ENCODE measurements at regions not wholly inside any gene's neighbourhood (a gene's known extent, or its start where the extent isn't known, plus 50 kb on each side); places are given as distances from the start of the nearest gene placed in this dataset.
"Not testable (repeated sequence)": the region's sequence is repeated elsewhere in the genome, so short reads cannot be mapped to it uniquely, and the experiment has no call there.

DNA sequence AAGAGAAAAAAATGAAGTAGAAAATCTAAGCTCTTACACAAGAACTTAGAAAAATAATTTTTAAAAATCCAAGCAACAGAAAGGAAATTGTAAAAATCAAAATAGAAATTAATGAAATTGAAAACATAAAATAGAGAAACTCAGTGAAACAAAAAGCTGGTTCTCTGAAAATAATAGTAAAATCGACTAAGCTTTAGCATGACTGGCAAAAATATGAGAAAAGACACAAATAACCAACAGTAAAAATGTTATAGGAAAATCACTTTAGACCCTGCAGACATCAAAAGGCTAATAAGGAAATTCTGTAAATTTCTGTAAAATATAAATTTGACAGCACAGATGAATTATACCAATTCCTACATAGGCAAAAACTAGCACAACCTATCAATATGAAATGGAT, 768.9 kb upstream of the LRRTM1 start:
- DNase-seq: no peak

DNA sequence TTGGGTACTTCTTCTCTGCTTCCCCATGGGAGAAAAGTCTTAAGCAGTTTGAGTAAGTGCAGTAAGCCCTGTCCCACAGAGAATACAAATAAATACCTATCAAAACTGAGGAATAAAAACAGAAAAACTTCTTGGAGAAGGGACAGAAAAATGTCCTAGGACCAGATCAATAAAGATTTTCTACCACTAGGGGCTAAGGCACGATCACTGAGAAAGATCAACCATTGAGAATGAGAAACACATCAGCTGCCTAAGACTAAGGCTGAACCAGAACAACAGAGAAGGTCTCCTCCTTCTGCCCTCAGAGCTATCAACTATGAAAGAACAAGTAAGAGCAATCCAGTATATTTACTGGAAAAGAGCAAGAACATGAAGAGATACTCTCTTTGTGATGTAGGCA, 763.6 kb upstream of the LRRTM1 start:
- no peak for DNase-seq

DNA sequence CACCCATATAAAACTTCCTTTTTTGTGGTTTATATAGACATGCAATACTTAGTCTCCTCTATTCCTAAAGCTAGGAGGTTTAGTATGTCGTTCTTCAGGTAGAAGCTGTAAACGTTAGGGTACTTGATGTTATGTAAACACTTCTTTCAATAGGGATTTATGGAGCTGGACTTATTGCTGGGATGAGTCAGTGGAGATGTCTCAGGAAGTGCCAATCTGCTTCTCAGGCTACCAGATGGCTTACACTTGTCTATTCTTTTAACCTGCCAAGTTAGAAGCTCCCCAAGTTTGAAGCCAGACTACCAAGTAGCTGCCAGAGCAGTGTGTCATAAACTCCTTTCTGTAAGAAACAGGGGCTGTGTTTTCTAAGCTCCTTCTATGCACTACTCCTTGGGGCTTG, 756.5 kb upstream of the LRRTM1 start:
- DNase-seq: no peak

DNA sequence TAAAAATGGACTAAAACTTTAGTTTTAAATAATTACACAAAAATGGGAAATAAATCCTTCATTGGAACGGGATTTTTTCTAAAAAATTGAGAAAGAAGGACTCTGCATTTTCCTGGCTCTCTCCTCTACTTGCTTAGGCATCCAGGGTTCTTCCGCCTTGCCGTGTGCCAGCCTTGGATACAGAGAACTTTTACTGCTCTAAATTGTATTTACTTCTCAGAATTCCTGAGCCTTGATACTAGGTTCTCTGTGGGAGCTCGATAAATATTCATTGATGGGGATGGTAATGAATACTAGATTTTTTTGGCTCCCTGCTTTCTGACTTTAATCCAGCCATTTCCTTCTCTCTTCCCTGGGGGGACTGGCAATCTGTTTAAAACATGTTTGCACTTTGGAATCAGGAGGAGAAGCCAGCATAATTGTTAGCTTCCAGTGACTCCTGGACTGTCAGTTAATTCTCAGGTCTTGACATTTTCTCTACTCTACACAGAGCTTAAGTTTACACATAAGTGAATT, 746.1 kb upstream of the LRRTM1 start:
- no peak for DNase-seq

DNA sequence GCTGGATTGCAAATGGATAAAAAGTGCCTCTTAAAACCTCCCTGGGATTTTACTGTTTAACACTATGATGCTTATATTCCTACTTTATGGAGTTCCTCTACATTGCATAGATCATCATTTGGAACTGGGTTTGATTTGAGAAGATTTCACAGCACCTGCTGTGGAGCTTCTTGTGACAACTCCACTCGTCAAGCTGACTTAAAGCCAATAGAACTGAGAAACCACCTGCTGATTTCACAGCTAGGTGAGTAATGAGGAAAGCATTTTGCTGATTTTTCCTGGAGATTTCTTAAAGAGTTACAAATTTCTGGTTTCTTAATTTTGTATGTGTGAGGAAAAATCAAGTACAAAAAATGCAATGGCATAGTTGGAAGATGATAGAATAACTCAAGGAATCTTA, 739.1 kb upstream of the LRRTM1 start:
- DNase-seq: no peak

DNA sequence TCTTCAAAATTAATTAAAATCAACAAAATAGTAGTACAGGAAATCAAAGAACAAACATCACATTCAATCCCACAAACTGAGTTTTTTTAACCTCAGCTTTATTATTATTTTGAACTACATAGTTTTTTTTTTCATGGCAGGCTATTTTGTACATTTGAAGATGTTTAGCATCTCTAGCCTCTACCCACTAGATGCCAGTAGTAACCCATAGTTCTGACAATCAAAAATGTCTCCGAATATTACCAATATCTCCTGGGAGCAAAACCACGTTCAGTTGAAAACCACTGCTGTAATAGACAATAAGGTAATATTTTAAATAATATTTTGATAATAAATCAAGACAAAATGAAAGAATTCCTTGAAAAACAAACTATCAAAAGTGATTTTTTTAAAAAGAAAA, 702.6 kb upstream of the LRRTM1 start:
- no peak for DNase-seq

DNA sequence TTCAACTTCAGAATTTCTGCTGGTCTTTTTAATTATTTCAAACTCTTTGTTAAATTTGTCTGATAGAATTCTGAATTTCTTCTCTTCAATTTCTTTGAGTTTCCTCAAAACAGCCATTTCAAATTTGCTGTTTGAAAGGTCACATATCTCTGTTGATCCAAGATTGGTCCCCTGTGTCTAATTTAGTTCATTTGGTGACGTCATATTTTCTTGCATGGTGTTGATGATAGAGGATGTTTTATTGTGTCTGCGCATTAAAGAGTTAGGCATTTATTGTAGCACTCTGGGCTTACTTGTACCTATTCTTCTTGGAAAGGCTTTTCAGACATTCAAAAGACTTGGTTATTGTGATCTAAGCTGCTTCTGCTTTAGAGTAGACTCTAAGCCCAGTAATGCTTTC, 698.4 kb upstream of the LRRTM1 start:
- DNase-seq: no peak

DNA sequence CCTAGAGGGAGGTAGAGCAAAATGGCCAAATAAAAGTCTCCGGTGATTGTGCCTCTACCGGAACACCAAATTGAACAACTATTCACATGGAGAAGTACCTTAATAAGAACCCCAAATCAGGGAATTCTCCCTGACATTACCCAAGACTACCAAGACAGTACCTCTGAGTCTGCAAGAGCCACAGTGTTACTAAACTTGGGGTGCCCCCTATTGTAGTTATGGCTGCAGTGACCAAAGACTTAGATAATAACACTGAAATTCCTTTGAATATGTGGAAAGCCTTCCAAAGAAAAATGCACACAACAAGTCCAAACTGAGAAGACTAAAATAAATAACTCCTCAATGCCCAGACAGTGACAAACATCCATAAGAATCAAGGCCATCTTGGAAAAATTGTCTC, 682.9 kb upstream of the LRRTM1 start:
- DNase-seq: no peak

DNA sequence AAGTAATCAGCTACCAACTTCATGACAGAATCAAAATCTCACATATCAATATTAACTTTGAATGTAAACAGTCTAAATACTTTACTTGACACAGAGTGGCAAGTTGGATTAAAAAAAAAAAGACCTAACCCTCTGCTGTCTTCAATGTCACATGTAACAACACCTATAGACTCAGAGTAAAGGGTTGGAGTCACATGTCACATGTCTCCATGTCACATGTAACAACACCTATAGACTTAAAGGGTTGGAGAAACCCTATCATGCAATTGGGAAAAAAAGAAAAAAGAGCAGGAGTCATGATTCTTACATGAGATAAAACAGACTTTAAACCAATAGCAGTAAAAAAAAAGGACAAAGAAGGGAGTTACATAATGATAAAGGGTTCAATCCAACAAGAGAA, 665.3 kb upstream of the LRRTM1 start:
- DNase-seq: no peak

DNA sequence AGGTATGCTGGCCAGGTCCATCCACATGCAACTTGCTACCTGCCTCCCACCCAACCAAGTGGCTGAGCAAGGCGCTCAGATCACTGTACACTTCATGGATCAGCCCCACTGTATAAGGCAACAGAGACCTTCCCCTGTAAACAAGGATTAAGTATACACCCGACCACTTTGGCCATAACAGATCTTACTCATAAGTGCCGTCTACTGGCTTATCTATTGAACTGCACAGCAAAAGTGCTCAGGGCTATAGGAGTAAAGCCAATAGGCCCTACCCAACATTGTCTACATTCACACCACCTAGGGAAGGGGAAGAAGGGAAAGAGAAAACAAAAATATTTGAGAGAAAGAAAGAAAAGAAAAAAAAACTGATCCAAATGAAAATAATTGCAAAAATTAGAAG, 663.9 kb upstream of the LRRTM1 start:
- no peak for DNase-seq

DNA sequence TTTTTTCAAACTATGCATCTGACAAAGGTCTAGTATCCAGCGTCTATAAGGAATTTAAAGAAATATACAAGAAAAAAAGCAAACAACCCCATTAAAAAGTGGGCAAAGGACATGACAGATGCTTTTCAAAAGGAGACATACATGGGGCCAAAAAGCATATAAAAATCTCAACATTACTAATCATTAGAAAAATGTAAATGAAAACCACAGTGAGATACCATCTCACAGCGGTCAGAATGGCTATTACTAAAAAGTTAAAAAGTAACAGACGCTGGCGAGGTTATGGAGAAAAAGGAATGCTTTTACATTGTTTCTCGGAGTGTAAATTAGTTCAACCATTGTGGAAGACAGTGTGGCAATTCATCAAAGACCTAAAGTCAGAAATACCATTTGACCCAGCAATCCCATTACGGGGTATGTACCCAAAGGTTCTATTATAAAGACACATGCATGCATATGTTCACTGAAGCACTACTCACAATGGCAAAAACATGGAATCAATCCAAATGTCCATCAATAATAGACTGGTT, 643.1 kb upstream of the LRRTM1 start:
- no peak for DNase-seq

DNA sequence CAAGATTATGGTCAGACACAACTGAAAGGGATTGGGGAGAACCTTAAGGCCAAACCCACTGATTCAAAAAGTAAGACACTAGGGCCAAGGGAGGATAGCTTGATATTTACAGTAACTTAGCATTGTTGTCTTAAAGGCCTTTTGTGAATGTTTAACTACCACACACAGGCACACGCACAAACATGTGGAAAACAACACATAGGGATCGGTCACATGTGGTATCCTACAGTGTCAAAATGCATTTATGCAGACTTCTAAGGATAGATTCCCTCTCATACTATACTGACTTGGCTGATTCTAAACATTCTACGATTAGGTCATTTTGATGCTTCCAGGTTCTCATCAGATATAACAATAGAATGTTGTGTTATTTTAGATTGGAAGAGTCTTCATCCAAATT, 638.9 kb upstream of the LRRTM1 start:
- no peak for DNase-seq

DNA sequence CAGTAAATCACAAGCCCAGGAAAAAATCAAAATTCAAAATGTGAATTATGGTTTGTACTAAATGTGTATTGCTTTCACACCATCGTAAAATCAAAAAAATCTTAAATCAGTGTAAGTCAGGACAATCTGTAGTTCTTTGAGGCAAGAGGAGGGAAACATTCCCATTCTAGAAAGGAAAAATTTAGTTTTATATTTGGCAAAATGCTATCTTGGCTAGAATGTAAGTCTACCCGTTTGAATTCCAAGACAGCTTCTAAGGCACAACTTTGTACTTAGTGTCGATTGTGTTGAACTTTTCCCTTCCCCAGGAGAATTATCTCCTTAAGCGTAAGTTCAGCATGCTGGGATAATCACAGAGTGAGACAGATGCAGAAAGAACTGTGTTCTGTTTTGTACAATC, 638.2 kb upstream of the LRRTM1 start:
- DNase-seq: no peak

DNA sequence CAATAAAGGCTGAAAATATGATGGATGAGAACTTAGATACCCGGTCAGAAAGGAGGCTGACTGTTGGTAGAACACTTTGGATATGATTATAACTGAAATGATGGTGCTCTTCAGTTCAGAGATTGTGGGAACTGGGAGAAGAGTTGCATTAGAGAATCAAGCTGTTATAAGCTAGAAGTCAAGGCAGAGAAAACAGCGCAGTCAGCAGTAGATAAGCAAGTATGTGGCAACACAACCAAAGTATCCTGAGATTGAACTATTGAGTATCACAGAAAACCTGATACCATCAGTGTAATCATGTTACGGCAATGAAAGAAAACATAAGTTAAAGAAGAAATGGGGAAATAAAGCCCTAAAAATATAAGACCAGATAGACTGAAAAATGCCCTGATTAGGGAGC, 633.9 kb upstream of the LRRTM1 start:
- no peak for DNase-seq

DNA sequence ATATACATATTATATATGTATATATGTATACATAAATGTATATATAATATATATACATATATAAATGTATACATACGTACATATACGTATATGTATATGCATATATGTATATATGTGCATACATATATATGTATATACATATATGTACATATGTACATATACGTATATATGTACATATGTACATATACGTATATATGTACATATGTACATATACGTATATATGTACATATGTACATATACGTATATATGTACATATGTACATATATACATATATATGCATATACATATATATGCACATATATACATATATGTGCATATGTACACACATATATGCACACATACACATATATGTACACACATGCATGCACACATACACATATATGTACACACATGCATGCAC, 627.3 kb upstream of the LRRTM1 start:
- DNase-seq: not testable (repeated sequence)

DNA sequence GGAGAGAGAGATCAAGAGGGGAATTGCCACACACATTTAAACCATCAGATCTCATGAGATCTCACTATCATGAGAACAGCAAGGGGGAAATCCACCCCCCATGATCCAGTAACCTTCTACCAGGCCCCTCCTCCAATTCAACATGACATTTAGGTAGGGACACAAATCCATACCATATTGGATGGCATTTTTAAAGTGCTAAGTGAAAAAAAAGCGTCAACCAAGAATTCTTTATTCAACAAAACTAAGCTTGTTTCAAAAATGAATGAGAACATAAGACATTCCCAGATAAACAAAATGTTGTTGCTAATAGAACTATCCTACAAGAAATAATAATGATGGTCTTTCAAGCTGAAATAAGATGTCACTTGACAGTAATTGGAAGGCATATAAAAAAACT, 626.2 kb upstream of the LRRTM1 start:
- no peak for DNase-seq

DNA sequence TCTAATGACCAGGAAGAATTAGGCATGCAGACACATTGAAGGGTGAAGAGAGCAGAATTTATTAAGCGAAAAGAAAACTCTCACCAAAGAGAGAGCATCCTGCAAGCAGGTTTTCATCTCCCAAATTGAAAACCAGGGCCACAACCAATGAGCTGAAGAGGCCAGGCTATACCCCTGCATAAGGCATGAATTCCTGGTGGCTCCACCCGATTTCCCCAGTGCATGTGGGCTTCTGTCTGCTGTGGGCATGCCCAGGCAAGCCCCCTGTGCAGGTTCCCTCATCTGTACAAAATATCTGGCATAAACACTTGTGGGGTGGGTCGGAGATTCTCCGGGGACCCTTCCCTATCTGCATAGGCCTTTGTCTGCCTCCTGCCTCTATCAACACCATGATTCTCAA, 621.6 kb upstream of the LRRTM1 start:
- no peak for DNase-seq

DNA sequence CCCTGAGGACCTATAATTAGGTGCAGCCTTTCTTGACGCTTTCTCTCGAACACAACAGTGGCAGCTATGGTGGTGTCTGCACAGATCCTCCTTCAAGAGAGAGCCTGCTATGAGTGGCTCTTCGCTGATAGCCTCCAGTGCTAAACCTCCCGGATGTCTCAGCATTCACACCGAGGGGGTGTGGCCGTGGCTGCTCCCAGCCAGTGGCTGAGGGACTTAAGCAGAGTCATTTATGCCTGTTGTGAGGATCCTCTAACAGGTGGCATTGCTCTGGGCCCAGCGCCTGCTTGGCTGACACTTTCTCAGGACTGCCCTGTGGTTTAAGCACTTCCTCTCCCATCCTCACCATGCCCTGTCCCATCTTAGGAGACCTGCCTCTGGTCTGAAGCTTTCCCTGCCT, 592.0 kb upstream of the LRRTM1 start:
- no peak for DNase-seq

DNA sequence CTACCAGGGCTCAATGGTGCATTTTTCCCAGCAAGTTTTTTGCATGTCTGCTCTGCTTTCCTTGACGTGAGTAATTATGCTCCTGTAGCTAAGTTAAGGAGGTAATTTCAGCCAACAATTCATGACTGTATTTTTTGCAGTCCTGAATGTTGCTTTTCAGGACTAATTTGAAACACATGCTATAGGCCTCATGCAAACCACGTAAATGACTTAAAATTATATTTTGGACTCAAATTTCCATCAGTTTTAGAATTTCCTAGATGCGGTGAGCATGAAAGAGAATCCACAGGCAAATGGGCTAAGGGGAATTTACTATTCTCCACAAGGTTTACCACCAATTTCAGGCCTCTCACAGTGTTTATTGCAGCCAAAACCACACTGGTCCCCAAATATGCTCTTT, 589.9 kb upstream of the LRRTM1 start:
- no peak for DNase-seq

DNA sequence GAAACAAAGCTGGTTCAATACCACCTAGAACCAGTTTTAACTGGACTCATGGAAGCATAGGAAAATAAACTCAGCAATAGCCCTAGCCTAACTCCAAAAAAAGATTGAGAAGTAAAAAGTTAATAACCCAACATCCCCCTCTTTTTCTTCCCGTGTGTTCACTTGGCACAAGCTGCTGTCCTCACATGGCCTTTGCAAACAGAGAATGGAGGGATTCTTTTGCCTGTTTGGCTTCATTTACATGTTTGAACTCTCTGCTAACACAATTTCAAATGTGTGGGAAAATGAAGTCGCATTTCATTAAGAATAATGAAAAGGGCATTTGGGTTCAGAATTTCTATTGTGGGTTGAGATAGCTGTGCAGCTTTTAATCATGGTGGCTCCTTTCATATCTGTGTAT, 589.2 kb upstream of the LRRTM1 start:
- no peak for DNase-seq

DNA sequence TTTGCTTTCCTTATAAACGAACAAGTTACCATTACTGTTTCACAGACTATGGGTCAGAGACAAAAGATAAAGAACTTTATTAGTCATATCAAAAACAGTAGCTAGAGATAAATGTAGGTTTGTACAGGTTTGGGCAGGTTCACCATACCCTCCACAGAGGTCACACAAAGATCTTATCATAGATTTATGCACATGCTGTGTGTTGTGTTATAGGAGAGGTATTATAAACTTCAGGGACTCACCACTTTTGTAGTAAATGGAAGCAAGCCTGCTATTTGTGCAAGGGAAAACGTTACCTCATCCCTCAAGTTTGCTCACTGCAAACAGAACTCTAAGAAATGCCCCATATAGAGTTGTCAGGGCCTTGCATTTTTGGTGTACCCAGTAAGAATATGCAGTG, 584.5 kb upstream of the LRRTM1 start:
- no peak for DNase-seq

DNA sequence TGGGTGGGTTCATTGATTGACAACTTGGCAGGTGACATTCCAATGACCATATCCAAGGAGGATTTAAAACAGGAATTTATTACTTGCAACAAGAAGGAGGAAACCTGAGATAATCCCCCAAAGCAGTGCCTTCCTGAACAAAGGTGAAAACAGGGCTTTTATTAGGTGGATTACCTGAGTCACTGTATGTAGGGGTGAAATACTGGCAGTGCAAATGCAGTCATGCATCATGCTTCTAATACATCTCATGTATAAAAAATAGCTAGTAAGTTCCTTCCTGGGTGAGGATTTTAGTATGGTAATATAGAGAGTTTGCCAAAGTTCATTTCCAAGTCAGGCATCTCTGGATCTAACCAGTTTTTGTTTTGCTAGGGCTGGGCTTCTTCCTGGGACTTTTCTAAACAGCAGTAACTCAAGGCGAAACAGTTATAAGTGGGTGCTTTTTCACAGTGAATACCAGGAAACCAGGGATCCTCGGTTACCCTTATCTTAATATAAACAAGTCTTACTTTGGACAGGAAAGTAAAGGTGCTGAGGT, 583.4 kb upstream of the LRRTM1 start:
- no peak for DNase-seq

DNA sequence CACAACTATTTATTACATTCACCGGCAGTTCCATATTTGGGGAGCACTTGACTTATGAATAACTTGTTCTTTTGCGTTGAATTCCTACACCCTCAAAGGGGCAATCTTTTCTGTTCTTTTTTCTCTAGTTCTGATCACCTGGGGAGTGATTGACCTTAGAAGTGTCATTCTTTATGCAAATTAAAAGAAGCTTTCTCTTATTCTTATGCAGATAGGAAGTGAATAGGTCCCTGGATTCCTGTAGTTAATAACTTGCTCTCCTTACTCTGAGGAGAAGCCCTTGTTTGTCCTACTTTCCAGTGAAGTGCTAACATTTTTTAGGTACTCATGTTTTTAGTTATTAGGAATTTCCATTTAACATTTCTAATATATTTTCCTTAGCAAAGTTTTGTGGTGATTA, 569.8 kb upstream of the LRRTM1 start:
- no peak for DNase-seq

DNA sequence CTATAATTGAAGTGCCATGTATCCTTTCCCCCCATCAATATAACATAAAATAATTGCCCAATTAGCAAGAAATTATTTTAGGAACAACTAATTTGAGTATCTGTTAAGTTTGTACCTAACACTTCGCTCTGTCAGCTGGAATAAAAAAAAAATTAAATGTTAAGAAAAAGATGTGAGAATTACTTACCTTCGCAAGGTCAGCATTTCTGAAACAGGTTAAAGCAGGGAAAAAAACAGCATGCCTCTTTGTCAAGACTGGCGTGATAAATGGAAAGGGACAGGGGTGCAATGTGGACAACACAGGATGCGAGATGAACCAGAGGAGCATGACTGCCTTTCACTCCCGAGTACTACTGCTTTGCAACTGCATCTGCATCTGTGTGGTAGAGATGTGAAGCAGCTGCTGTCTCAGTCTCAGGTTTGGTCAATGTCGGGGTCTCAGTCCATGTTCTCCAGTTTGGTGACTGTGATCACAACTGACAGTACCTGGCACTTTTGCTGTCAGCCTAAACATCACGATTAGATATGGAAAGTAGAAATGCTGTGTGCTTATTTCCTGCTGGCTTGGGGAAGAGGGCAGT, 565.4 kb upstream of the LRRTM1 start:
- DNase-seq: no peak

DNA sequence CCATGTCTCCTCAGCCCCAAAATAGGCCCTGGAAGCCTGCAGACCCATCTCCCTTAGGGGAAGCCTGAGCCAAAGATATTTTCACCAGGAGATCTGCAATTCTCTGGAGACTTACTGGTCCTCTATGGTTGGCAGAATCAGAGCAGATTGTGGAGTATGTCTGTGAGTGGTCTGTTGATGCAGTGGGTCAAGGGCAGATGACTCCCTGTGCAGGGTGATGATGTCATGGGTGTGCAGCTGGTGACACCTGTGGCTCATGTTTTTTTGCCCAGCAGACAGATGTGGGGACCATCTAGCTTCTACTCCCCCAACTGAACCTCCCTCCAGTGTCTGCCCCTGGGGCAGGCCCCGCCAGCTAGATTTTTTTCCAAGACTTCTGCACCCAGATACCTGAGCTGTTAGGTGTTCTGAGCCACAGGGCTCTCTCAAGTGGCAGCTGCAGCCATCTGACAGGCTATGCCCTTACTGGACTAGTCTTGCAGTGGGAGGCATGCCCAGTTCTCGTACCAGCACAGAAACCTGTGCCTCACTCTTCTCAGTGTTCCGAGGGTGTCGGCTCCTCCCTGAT, 558.7 kb upstream of the LRRTM1 start:
- no peak for DNase-seq

Measured in activated T-cell treated with anti-CD3 and anti-CD28 coated beads for 4 hours (primary cell).